HEK293T (cell line): ENCODE measurements at regions not wholly inside any gene's neighbourhood (a gene's known extent, or its start where the extent isn't known, plus 50 kb on each side); places are given as distances from the start of the nearest gene placed in this dataset.
"Not testable (repeated sequence)": the region's sequence is repeated elsewhere in the genome, so short reads cannot be mapped to it uniquely, and the experiment has no call there.

Experiments used
- CTCF ChIA-PET: fragments of 350-600 bp; formaldehyde crosslinking; extraction: SDS; loops from one replicate; lab custom pipeline; 2021; ENCODE audit warnings: antibody characterized with exemption, inconsistent platforms; lab: Yijun Ruan, JAX
- POLR2A ChIA-PET: fragments of 350-600 bp; formaldehyde crosslinking; extraction: SDS; loops from one replicate; lab custom pipeline; 2020; ENCODE audit warnings: antibody characterized with exemption, inconsistent platforms; lab: Yijun Ruan, JAX
- DNase-seq: peaks from one replicate; pipeline ENCODE4 v3.0.0; 2012; ENCODE audit warnings: mixed read lengths; ENCODE audit errors: extremely low spot score
- ARNT ChIP-seq: fragments of 450-650 bp; IDR thresholded peaks from 2 replicates; pipeline ENCODE4 v1.6.1; 2017; ENCODE audit warnings: mild to moderate bottlenecking
- BHLHE40 ChIP-seq: fragments of 450-650 bp; IDR thresholded peaks from 2 replicates; pipeline ENCODE4 v1.6.1; 2016; ENCODE audit warnings: mild to moderate bottlenecking, moderate library complexity, borderline replicate concordance
- CTBP1 ChIP-seq: fragments of 450-650 bp; IDR thresholded peaks from 2 replicates; pipeline ENCODE4 v1.6.1; 2016; ENCODE audit warnings: borderline replicate concordance
- ELF4 ChIP-seq: fragments of 450-650 bp; IDR thresholded peaks from 2 replicates; pipeline ENCODE4 v1.6.1; 2017; ENCODE audit warnings: antibody characterized with exemption
- FOXA1 ChIP-seq: fragments of 450-650 bp; IDR thresholded peaks from 2 replicates; pipeline ENCODE4 v1.6.1; 2016; ENCODE audit warnings: mild to moderate bottlenecking
- FOXK2 ChIP-seq: fragments of 450-650 bp; IDR thresholded peaks from 2 replicates; pipeline ENCODE4 v1.6.1; 2016; ENCODE audit warnings: mild to moderate bottlenecking
- FOXM1 ChIP-seq: fragments of 450-650 bp; IDR thresholded peaks from 2 replicates; pipeline ENCODE4 v1.6.1; 2017; ENCODE audit warnings: mild to moderate bottlenecking, borderline replicate concordance
- HDGF ChIP-seq: fragments of 450-650 bp; IDR thresholded peaks from 2 replicates; pipeline ENCODE4 v1.6.1; 2017; ENCODE audit warnings: antibody characterized with exemption, borderline replicate concordance
- L3MBTL2 ChIP-seq: fragments of 450-650 bp; conservative IDR thresholded peaks from 2 replicates; pipeline ENCODE4 v1.6.1; 2016; ENCODE audit warnings: mild to moderate bottlenecking
- LEF1 ChIP-seq: fragments of 450-650 bp; IDR thresholded peaks from 2 replicates; pipeline ENCODE4 v1.6.1; 2017; ENCODE audit warnings: mild to moderate bottlenecking, borderline replicate concordance
- NFRKB ChIP-seq: fragments of 450-650 bp; IDR thresholded peaks from 2 replicates; pipeline ENCODE4 v1.6.1; 2016; ENCODE audit warnings: mild to moderate bottlenecking, moderate library complexity
- SP1 ChIP-seq: fragments of 450-650 bp; IDR thresholded peaks from 2 replicates; pipeline ENCODE4 v1.6.1; 2017
- SUZ12 ChIP-seq: fragments of 450-650 bp; IDR thresholded peaks from 2 replicates; pipeline ENCODE4 v1.6.1; 2016; ENCODE audit warnings: mild to moderate bottlenecking
- TARDBP ChIP-seq: fragments of 450-650 bp; IDR thresholded peaks from 2 replicates; pipeline ENCODE4 v1.6.1; 2016
- ZNF384 ChIP-seq: fragments of 450-650 bp; IDR thresholded peaks from 2 replicates; pipeline ENCODE4 v1.6.1; 2016
- TF ChIP-seq, protein P1 (sequence below): fragments of 450-650 bp; IDR thresholded peaks from 2 replicates; pipeline ENCODE4 v1.6.1; 2016

DNA sequence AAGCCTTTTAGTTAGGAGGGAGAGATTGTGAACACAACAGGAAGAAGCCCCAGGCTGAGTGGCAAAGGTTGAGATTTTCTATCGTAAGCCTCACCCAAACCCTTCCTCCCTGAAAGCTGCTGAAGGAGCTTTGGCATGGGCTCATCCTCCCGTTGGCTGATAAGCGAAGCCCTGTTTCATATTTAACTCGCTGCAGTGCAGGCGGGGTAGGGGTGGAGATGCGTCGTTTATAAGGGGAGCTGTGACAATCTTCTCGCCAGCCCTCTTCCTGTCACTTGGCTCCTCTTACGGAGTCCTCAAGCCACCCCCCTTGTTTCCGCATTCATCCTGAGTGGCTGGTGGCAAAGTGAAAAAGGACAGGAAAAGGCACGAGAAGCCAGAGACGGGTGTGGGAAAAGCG is 137.0 kb downstream of the OR4C45 start:
- DNase-seq = no peak
- ChIA-PET CTCF (no interaction called here), POLR2A (no interaction called here)

DNA sequence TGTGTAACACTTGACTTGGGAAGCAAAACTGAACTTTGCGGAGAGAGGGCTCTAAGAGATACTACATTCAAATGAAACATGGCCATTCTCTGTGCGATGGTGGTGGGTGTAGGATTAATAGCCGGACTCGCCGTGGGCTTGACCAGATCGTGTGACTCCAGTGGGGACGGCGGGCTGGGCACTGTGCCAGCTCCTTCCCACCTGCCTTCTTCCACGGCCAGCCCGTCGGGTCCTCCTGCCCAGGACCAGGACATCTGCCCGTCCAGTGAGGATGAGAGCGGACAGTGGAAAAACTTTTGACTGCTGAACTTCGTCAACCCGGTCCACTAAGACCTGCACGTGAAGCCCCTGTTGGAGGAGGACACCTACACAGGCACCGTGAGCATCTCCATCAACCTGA is 137.4 kb downstream of the OR4C45 start:
- DNase-seq = no peak
- CTCF ChIA-PET = no interaction called here
- POLR2A ChIA-PET = no interaction called here
- TF ChIP-seq BHLHE40 = no peak

More for the DNA sequence above, 137.0 kb downstream of the OR4C45 start:
- no peak for TF ChIP-seq FOXA1
- TF ChIP-seq FOXM1 = no peak
- no peak for TF ChIP-seq LEF1
- no peak for TF ChIP-seq CTBP1
- no peak for TF ChIP-seq HDGF
- TF ChIP-seq BHLHE40 = no peak
- TF ChIP-seq SUZ12 = no peak

DNA sequence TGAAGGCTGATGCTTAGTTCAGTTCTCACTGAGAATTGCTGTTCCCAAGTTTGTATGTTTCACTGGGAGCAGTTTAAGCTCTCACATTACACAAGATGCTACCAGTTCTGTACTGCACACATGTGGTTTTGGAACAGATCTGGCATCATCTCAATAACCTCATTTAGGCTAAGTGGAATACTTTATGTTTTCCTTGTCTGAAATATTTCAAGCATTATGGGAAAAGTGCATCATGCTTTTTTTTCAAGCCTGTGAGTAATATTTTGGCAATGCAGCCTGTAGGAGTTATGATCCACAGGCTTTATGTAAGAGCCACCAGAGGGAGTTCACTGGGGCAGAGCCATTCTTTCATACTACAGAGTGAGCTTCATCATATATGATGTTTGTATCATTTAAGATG is 141.5 kb downstream of the OR4C45 start:
- CTCF ChIA-PET = no interaction called here
- POLR2A ChIA-PET = no interaction called here
- TF ChIP-seq L3MBTL2 (no peak), CTBP1 (no peak), SUZ12 (no peak), SP1 (no peak), ARNT (no peak), ELF4 (no peak), NFRKB (no peak), FOXM1 (no peak), FOXA1 (no peak), FOXK2 (no peak), BHLHE40 (no peak), LEF1 (no peak), TARDBP (no peak), ZNF384 (no peak), HDGF (no peak)
- TF ChIP-seq, protein P1, sequence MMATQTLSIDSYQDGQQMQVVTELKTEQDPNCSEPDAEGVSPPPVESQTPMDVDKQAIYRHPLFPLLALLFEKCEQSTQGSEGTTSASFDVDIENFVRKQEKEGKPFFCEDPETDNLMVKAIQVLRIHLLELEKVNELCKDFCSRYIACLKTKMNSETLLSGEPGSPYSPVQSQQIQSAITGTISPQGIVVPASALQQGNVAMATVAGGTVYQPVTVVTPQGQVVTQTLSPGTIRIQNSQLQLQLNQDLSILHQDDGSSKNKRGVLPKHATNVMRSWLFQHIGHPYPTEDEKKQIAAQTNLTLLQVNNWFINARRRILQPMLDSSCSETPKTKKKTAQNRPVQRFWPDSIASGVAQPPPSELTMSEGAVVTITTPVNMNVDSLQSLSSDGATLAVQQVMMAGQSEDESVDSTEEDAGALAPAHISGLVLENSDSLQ = no peak
- DNase-seq = no peak

DNA sequence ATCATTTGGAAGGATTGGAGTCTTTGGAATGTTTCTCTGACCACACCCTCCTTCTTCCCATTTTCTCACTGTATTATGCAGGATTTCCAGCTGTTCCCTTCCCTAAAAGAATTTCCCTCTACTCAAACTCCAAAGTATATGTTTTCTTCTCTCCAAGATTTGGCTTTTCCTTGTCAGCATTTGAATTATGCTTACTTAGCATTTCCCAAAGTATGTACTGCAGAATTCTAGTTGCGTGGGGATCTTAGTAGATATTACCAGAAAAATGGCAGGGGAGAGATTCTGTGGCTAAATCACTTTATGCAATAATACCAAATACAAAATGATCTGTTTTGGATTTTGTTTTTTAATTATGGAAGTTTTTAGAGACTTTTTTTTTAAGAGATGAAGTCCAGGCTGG is 142.3 kb downstream of the OR4C45 start:
- DNase-seq = no peak
- ChIA-PET POLR2A (no interaction called here), CTCF (no interaction called here)
- no peak for TF ChIP-seq SUZ12

DNA sequence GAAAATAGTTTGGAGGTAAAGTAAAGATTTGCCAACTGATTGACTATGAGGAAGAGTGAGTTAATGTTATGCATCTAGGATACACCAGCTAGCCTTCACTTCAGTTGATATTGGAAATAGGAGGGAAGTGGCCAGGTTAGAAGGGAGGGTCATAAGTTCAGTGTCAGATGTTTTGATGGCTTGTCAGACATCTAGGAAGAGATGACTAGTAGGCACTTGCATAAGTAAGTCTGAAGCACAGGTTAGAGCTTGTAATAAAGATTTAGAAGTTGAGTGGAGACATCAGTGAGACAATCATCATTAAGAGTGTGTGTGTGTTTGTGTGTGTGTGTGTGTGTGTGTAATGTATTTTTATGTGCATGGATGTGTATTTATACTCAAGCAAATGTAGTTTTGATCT is 146.1 kb downstream of the OR4C45 start:
- POLR2A ChIA-PET = no interaction called here
- no peak for TF ChIP-seq SP1
- no peak for TF ChIP-seq FOXA1
- TF ChIP-seq ELF4 = no peak
- no peak for TF ChIP-seq FOXK2
- TF ChIP-seq HDGF = no peak
- TF ChIP-seq, protein P1 = no peak
- TF ChIP-seq FOXM1 = no peak
- no peak for TF ChIP-seq ARNT
- TF ChIP-seq NFRKB = no peak
- no peak for TF ChIP-seq L3MBTL2
- no peak for TF ChIP-seq BHLHE40
- no peak for TF ChIP-seq LEF1
- CTCF ChIA-PET = no interaction called here
- DNase-seq = no peak

DNA sequence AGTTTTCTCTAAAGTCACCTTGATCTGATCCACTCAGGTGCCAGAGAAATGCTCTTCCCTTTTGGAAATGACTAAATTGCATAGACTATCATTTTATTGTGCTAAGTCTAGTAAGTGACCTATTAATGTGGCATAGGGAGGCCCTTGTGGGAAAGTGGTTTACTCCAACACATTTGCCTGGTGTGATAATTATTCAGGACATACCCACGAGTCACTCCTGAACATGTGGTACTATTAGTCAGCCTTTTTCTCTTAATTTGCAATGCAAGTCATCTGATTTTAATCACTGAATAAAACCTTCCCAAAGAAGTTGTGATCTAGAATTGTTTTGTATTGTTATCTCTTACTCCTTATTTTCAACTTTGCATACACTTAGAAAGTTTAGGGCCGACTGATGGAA is 148.7 kb downstream of the OR4C45 start:
- CTCF ChIA-PET = no interaction called here
- TF ChIP-seq CTBP1 = no peak
- no peak for TF ChIP-seq ZNF384
- no peak for TF ChIP-seq HDGF
- TF ChIP-seq L3MBTL2 = no peak
- no peak for TF ChIP-seq SUZ12
- no peak for TF ChIP-seq FOXK2
- no peak for TF ChIP-seq ARNT
- TF ChIP-seq FOXM1 = no peak
- no peak for TF ChIP-seq BHLHE40
- TF ChIP-seq SP1 = no peak
- TF ChIP-seq, protein P1 = no peak
- TF ChIP-seq LEF1 = no peak
- no peak for TF ChIP-seq NFRKB
- TF ChIP-seq ELF4 = no peak
- no peak for DNase-seq
- POLR2A ChIA-PET = no interaction called here

DNA sequence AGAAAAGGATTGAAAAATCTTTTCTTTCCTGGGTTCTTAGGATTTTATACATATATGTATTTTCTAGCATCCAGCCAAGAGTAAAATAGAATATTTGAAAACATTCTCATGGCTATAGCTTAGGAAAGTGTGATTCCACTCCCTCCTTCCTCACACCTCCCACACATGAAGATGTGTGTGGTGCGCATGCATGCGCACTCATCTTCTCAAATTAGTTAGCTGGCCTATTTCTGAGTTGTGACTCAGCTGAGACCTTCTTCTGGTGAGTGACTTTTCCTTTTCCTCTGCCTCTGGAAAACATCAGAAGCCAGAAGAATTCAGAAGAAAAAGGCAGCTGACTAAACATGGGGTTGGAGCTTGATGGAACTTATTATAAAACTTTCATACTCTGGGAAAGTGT is 149.8 kb downstream of the OR4C45 start:
- no peak for DNase-seq

DNA sequence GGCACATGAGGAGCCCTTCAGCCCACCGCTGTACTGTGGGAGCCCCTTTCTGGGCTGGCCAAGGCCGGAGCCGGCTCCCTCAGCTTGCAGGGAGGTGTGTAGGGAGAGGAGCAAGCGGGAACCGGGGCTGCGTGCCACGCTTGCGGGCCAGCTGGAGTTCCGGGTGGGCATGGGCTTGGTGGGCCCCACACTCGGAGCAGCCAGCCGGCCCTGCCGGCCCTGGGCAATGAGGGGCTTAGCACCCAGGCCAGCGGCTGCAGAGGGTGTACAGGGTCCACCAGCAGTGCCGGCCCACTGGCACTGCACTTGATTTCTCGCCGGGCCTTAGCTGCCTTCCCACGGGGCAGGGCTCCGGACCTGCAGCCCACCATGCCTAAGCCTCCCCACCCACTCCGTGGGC is 150.5 kb downstream of the OR4C45 start:
- POLR2A ChIA-PET, DNase-seq, CTCF ChIA-PET: not testable (repeated sequence)

More for the DNA sequence above, 149.8 kb downstream of the OR4C45 start:
- CTCF ChIA-PET = no interaction called here
- TF ChIP-seq TARDBP (no peak), FOXK2 (no peak), SP1 (no peak), HDGF (no peak), NFRKB (no peak), ELF4 (no peak), CTBP1 (no peak), FOXA1 (no peak), L3MBTL2 (no peak), BHLHE40 (no peak), LEF1 (no peak), FOXM1 (no peak), ARNT (no peak), SUZ12 (no peak), ZNF384 (no peak)
- TF ChIP-seq, protein P1 = no peak
- POLR2A ChIA-PET = no interaction called here
